22Rv1 (cell line): ENCODE measurements at regions not wholly inside any gene's neighbourhood (a gene's known extent, or its start where the extent isn't known, plus 50 kb on each side); places are given as distances from the start of the nearest gene placed in this dataset.

ENCODE experiments used
- ZFX ChIP-seq: fragments of 450-650 bp; IDR thresholded peaks from 2 replicates; pipeline ENCODE4 v1.6.1; 2017; ENCODE audit warnings: antibody characterized with exemption, borderline replicate concordance
- TF ChIP-seq, protein P1 (sequence below): fragments of 450-650 bp; IDR thresholded peaks from 2 replicates; pipeline ENCODE4 v1.5.1; 2017; ENCODE audit warnings: mild to moderate bottlenecking

DNA sequence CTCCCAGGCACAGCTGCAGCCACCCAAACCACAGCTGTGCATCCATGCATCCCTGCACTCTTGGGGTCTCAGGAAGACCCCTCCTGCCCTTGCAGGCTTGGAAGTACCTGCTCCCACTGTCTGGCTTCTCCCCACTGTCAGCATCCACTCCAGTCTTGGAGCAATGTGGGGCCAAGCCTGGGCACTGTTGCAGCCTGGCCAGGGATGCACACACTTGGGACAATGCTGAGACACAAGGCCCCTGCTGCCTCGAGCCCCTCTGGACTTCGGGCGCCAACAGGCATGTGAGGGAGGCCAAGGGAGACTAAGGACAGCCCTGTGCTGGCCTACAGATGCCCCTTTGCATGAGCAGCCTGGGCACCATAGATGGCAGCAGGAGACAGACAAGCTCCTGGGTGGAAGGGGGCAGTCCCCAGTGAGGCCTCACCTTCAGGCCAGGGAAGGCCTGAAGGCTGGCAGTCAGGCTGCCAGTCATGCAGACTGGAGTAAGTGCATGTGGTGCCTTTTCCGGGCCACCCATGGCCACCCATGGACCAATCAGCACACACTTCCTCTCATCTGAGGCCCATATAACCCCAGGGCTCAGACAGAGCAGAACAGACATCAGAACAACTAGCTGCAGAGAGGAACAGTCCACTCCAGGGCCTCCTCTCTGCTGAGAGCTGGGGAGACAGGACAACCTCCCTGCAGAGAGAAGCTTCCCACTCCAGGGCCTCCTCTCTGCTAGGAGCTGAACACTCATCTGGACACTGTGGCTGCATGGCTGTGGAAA lies 219.0 kb downstream of the VGLL3 start:
- TF ChIP-seq, protein P1, sequence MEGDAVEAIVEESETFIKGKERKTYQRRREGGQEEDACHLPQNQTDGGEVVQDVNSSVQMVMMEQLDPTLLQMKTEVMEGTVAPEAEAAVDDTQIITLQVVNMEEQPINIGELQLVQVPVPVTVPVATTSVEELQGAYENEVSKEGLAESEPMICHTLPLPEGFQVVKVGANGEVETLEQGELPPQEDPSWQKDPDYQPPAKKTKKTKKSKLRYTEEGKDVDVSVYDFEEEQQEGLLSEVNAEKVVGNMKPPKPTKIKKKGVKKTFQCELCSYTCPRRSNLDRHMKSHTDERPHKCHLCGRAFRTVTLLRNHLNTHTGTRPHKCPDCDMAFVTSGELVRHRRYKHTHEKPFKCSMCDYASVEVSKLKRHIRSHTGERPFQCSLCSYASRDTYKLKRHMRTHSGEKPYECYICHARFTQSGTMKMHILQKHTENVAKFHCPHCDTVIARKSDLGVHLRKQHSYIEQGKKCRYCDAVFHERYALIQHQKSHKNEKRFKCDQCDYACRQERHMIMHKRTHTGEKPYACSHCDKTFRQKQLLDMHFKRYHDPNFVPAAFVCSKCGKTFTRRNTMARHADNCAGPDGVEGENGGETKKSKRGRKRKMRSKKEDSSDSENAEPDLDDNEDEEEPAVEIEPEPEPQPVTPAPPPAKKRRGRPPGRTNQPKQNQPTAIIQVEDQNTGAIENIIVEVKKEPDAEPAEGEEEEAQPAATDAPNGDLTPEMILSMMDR = no peak
- TF ChIP-seq ZFX = no peak
